ENCODE measurements at regions not wholly inside any gene's neighbourhood (a gene's known extent, or its start where the extent isn't known, plus 50 kb on each side); places are given as distances from the start of the nearest gene placed in this dataset.

- ATAC-seq (ENCODE audit: low FRiP score) (no peak), DNase-seq (ENCODE audit: low spot score) (no peak)
- TF ChIP-seq CTCF (IDR thresholded peaks at IDR 0.05), result no peak
Measured at GRCh38 chr6:91713911-91714310, 1127.0 kb upstream of the MAP3K7 start.

- no peak for TF ChIP-seq CTCF (IDR thresholded peaks at IDR 0.05)
- no peak for ATAC-seq (ENCODE audit: low FRiP score)
Measured at GRCh38 chr6:91711518-91711917, 1124.6 kb upstream of the MAP3K7 start.

GRCh38 chr6:91710342-91710741 is 1123.5 kb upstream of the MAP3K7 start:
- ATAC-seq (ENCODE audit: low FRiP score), result no peak
- no peak for TF ChIP-seq CTCF (IDR thresholded peaks at IDR 0.05)
- no peak for DNase-seq (ENCODE audit: low spot score)

More at GRCh38 chr6:91711518-91711917, 1124.6 kb upstream of the MAP3K7 start:
- DNase-seq (ENCODE audit: low spot score), result no peak

GRCh38 chr6:91708534-91708933 is 1121.7 kb upstream of the MAP3K7 start:
- DNase-seq (ENCODE audit: low spot score), result no peak
- TF ChIP-seq CTCF (IDR thresholded peaks at IDR 0.05), result no peak
- ATAC-seq (ENCODE audit: low FRiP score), result no peak

- DNase-seq (ENCODE audit: low spot score) (no peak), ATAC-seq (ENCODE audit: low FRiP score) (no peak)
- TF ChIP-seq CTCF (IDR thresholded peaks at IDR 0.05), result no peak
Measured at GRCh38 chr6:91705646-91706045, 1118.8 kb upstream of the MAP3K7 start.

- no peak for ATAC-seq (ENCODE audit: low FRiP score)
- DNase-seq (ENCODE audit: low spot score), result no peak
- no peak for TF ChIP-seq CTCF (IDR thresholded peaks at IDR 0.05)
Measured at GRCh38 chr6:91704531-91704930, 1117.7 kb upstream of the MAP3K7 start.

GRCh38 chr6:91697010-91697695 is 1110.3 kb upstream of the MAP3K7 start:
- DNase-seq (ENCODE audit: low spot score) (no peak), ATAC-seq (ENCODE audit: low FRiP score) (no peak)
- no peak for TF ChIP-seq CTCF (IDR thresholded peaks at IDR 0.05)
